Activated T-cell treated with anti-CD3 and anti-CD28 coated beads, Interleukin-2, amount 50 U/mL, for 4 hours (primary cell): ENCODE measurements at regions not wholly inside any gene's neighbourhood (a gene's known extent, or its start where the extent isn't known, plus 50 kb on each side); places are given as distances from the start of the nearest gene placed in this dataset.
"Not testable (repeated sequence)": the region's sequence is repeated elsewhere in the genome, so short reads cannot be mapped to it uniquely, and the experiment has no call there.

Experiments
- ATAC-seq, 2 donors: fragments of 200-7000 bp; cut with Tn5 transposase; one replicate each; pipeline ENCODE4 v1.10.0; 2021
- DNase-seq: peaks from one replicate; pipeline ENCODE4 v3.0.0-alpha.2; 2020
- H3K27me3 Mint-ChIP-seq: one replicate; pipeline ENCODE4 v1.8.0; 2021; ENCODE audit warnings: low read depth, mixed read lengths
- H3K36me3 Mint-ChIP-seq: one replicate; pipeline ENCODE4 v1.8.0; 2022; ENCODE audit warnings: mixed read lengths; ENCODE audit not compliant: insufficient read depth
- H3K4me1 Mint-ChIP-seq: one replicate; pipeline ENCODE4 v1.8.0; 2021; ENCODE audit warnings: low read depth, mixed read lengths
- H3K4me3 Mint-ChIP-seq: one replicate; pipeline ENCODE4 v1.8.0; 2021; ENCODE audit warnings: mild to moderate bottlenecking, moderate library complexity, mixed read lengths
- H3K9me3 Mint-ChIP-seq: one replicate; pipeline ENCODE4 v1.8.0; 2021; ENCODE audit warnings: mixed read lengths

- Mint-ChIP-seq H3K36me3 (no peaks in the 10 kb centered on the region), H3K9me3 (no peaks in the 10 kb centered on the region), H3K4me3 (no peak overlapping the region), H3K27me3 (peaks cover 6% of the 10 kb centered on the region), H3K4me1 (no peaks in the 10 kb centered on the region)
- DNase-seq = no peak
- ATAC-seq = no peak
Measured at GRCh38 chr2:12918835-12919445, 202.2 kb downstream of the TRIB2 start.

- DNase-seq = no peak
- Mint-ChIP-seq H3K27me3 (peaks cover 3% of the 10 kb centered on the region), H3K4me1 (peaks cover 2% of the 10 kb centered on the region), H3K9me3 (no peaks in the 10 kb centered on the region), H3K4me3 (no peak overlapping the region), H3K36me3 (no peaks in the 10 kb centered on the region)
- no peak for ATAC-seq
Measured at GRCh38 chr2:12921321-12921720, 204.6 kb downstream of the TRIB2 start.

- no peak overlapping the region for H3K4me3 Mint-ChIP-seq
- H3K27me3 Mint-ChIP-seq = peaks cover 3% of the 10 kb centered on the region
- no peaks in the 10 kb centered on the region for H3K9me3 Mint-ChIP-seq
- peaks cover 12% of the 10 kb centered on the region for H3K4me1 Mint-ChIP-seq
- DNase-seq = no peak
- no peak for ATAC-seq
- no peaks in the 10 kb centered on the region for H3K36me3 Mint-ChIP-seq
Measured at GRCh38 chr2:12923907-12924610, 207.3 kb downstream of the TRIB2 start.

GRCh38 chr2:12926641-12927040 lies 209.9 kb downstream of the TRIB2 start:
- not testable (repeated sequence) for DNase-seq, H3K36me3 Mint-ChIP-seq, ATAC-seq, H3K4me3 Mint-ChIP-seq, H3K27me3 Mint-ChIP-seq, H3K9me3 Mint-ChIP-seq
- H3K4me1 Mint-ChIP-seq = peaks cover 15% of the 10 kb centered on the region

GRCh38 chr2:12928197-12928774 lies 211.6 kb downstream of the TRIB2 start:
- ATAC-seq = peak; percentile 62 to 73
- H3K27me3 Mint-ChIP-seq = no peaks in the 10 kb centered on the region
- no peak for DNase-seq

GRCh38 chr2:12928775-12929401 lies 212.2 kb downstream of the TRIB2 start:
- Mint-ChIP-seq H3K36me3 (no peaks in the 10 kb centered on the region), H3K4me3 (no peak overlapping the region), H3K4me1 (peaks cover 15% of the 10 kb centered on the region), H3K27me3 (no peaks in the 10 kb centered on the region), H3K9me3 (no peaks in the 10 kb centered on the region)
- ATAC-seq = no peak
- DNase-seq = no peak

More at GRCh38 chr2:12928197-12928774, 211.6 kb downstream of the TRIB2 start:
- no peaks in the 10 kb centered on the region for H3K36me3 Mint-ChIP-seq
- no peaks in the 10 kb centered on the region for H3K9me3 Mint-ChIP-seq
- H3K4me1 Mint-ChIP-seq = peaks cover 15% of the 10 kb centered on the region
- no peak overlapping the region for H3K4me3 Mint-ChIP-seq

- no peak overlapping the region for H3K4me3 Mint-ChIP-seq
- no peak for DNase-seq
Measured at GRCh38 chr2:12929758-12930157, 213.0 kb downstream of the TRIB2 start.

GRCh38 chr2:12930391-12930790 lies 213.7 kb downstream of the TRIB2 start:
- no peaks in the 10 kb centered on the region for H3K9me3 Mint-ChIP-seq
- H3K27me3 Mint-ChIP-seq = no peaks in the 10 kb centered on the region
- peaks cover 15% of the 10 kb centered on the region for H3K4me1 Mint-ChIP-seq
- no peaks in the 10 kb centered on the region for H3K36me3 Mint-ChIP-seq
- DNase-seq (no peak), ATAC-seq (no peak)
- no peak overlapping the region for H3K4me3 Mint-ChIP-seq

More at GRCh38 chr2:12929758-12930157, 213.0 kb downstream of the TRIB2 start:
- peaks cover 15% of the 10 kb centered on the region for H3K4me1 Mint-ChIP-seq
- no peaks in the 10 kb centered on the region for H3K9me3 Mint-ChIP-seq
- no peak for ATAC-seq
- H3K27me3 Mint-ChIP-seq = no peaks in the 10 kb centered on the region
- H3K36me3 Mint-ChIP-seq = no peaks in the 10 kb centered on the region

GRCh38 chr2:12931186-12931844 lies 214.6 kb downstream of the TRIB2 start:
- peaks cover 13% of the 10 kb centered on the region for H3K4me1 Mint-ChIP-seq
- H3K9me3 Mint-ChIP-seq = no peaks in the 10 kb centered on the region
- DNase-seq (no peak), ATAC-seq (no peak)
- no peak overlapping the region for H3K4me3 Mint-ChIP-seq
- no peaks in the 10 kb centered on the region for H3K36me3 Mint-ChIP-seq
- no peaks in the 10 kb centered on the region for H3K27me3 Mint-ChIP-seq

GRCh38 chr2:12932192-12932591 lies 215.5 kb downstream of the TRIB2 start:
- Mint-ChIP-seq H3K9me3 (no peaks in the 10 kb centered on the region), H3K36me3 (no peaks in the 10 kb centered on the region), H3K27me3 (no peaks in the 10 kb centered on the region), H3K4me3 (no peak overlapping the region), H3K4me1 (peaks cover 13% of the 10 kb centered on the region)
- DNase-seq (no peak), ATAC-seq (no peak)

- Mint-ChIP-seq H3K36me3 (no peaks in the 10 kb centered on the region), H3K27me3 (no peaks in the 10 kb centered on the region), H3K9me3 (no peaks in the 10 kb centered on the region), H3K4me1 (peaks cover 3% of the 10 kb centered on the region), H3K4me3 (no peak overlapping the region)
- ATAC-seq (no peak), DNase-seq (no peak)
Measured at GRCh38 chr2:12934146-12934756, 217.5 kb downstream of the TRIB2 start.

GRCh38 chr2:12935222-12935621 lies 218.5 kb downstream of the TRIB2 start:
- ATAC-seq (no peak), DNase-seq (no peak)
- Mint-ChIP-seq H3K27me3 (no peaks in the 10 kb centered on the region), H3K36me3 (no peaks in the 10 kb centered on the region), H3K4me3 (no peak overlapping the region), H3K9me3 (no peaks in the 10 kb centered on the region), H3K4me1 (peaks cover 3% of the 10 kb centered on the region)

GRCh38 chr2:12935796-12936195 lies 219.1 kb downstream of the TRIB2 start:
- H3K27me3 Mint-ChIP-seq = no peaks in the 10 kb centered on the region
- peaks cover 3% of the 10 kb centered on the region for H3K4me1 Mint-ChIP-seq

GRCh38 chr2:12941203-12941602 lies 224.5 kb downstream of the TRIB2 start:
- Mint-ChIP-seq H3K4me3 (no peak overlapping the region), H3K27me3 (no peaks in the 10 kb centered on the region), H3K9me3 (peaks cover 7% of the 10 kb centered on the region), H3K36me3 (no peaks in the 10 kb centered on the region), H3K4me1 (no peaks in the 10 kb centered on the region)
- ATAC-seq (no peak), DNase-seq (no peak)

More at GRCh38 chr2:12935796-12936195, 219.1 kb downstream of the TRIB2 start:
- ATAC-seq (no peak), DNase-seq (no peak)
- Mint-ChIP-seq H3K9me3 (no peaks in the 10 kb centered on the region), H3K4me3 (no peak overlapping the region), H3K36me3 (no peaks in the 10 kb centered on the region)
